B cell (primary cell): ENCODE measurements at regions not wholly inside any gene's neighbourhood (a gene's known extent, or its start where the extent isn't known, plus 50 kb on each side); places are given as distances from the start of the nearest gene placed in this dataset.

ENCODE experiments used
- ATAC-seq: fragments of 200-7000 bp; cut with Tn5 transposase; one replicate; pipeline ENCODE4 v1.10.0; 2021; ENCODE audit warnings: low read depth, mild to moderate bottlenecking, moderate number of reproducible peaks, moderate library complexity
- CTCF ChIA-PET: fragments of 350-600 bp; sonication (Branson Sonifier 250); formaldehyde crosslinking; loops from one replicate; lab custom pipeline; 2021; ENCODE audit warnings: antibody characterized with exemption, inconsistent platforms; lab: Charles Lee
- POLR2A ChIA-PET: fragments of 350-600 bp; sonication (Branson Sonifier 250); formaldehyde crosslinking; loops from one replicate; lab custom pipeline; 2021; ENCODE audit warnings: antibody characterized with exemption; lab: Charles Lee
- DNase-seq: peaks from one replicate; pipeline ENCODE4 v3.0.0; 2013
- H2AFZ ChIP-seq: 2 replicates; pipeline ENCODE4 v1.6.1; 2012; ENCODE audit warnings: mild to moderate bottlenecking, low read depth, low read length; ENCODE audit not compliant: insufficient read depth, poor library complexity, severe bottlenecking
- H3K27ac ChIP-seq, 2 donors: 1 replicate in 1 of 2; 2 replicates in 1 of 2; pipeline ENCODE4 v1.5.1; 2012 to 2013; ENCODE audit warnings: low read length in 2 of 2, mild to moderate bottlenecking in 2 of 2, moderate library complexity in 1 of 2
- H3K27me3 ChIP-seq, 4 experiments: fragments of 200-600 bp in 1 of 4; sonication (generic) in 1 of 4; replicated peaks in 1 of 4; 1 replicate in 2 of 4; 2 replicates in 2 of 4; pipeline versions ENCODE4 v1.6.1 to v1.7.0; 2013 to 2016; ENCODE audit warnings: low read length in 3 of 4, mild to moderate bottlenecking in 2 of 4, mixed read lengths in 1 of 4, moderate library complexity in 1 of 4; ENCODE audit not compliant: insufficient read depth in 4 of 4, control insufficient read depth in 3 of 4; ENCODE audit errors: control extremely low read depth in 1 of 4
- H3K36me3 ChIP-seq, 2 experiments: replicated peaks in 1 of 2; 1 replicate in 1 of 2; 2 replicates in 1 of 2; pipeline versions ENCODE4 v1.6.1 to v1.7.1; 2013; ENCODE audit warnings: low read length in 1 of 2; ENCODE audit not compliant: insufficient read depth in 2 of 2, control insufficient read depth in 1 of 2; ENCODE audit errors: control extremely low read depth in 1 of 2, extremely low read depth in 1 of 2
- H3K4me1 ChIP-seq, 2 donors: fragments of 200-600 bp in 1 of 2; sonication (generic) in 1 of 2; 1 replicate in 1 of 2; 2 replicates in 1 of 2; pipeline versions ENCODE4 v1.5.1 to v1.6.1; 2013 to 2017; ENCODE audit warnings: low read length in 2 of 2; ENCODE audit not compliant: control insufficient read depth in 2 of 2, insufficient read depth in 2 of 2
- H3K4me2 ChIP-seq: replicated peaks from 2 replicates; pipeline ENCODE3; 2012; ENCODE audit warnings: mild to moderate bottlenecking, low read depth, low read length; ENCODE audit not compliant: poor library complexity, severe bottlenecking
- H3K4me3 ChIP-seq, 5 experiments: fragments of 200-600 bp in 1 of 5; sonication (generic) in 1 of 5; 1 replicate in 3 of 5; 2 replicates in 2 of 5; pipeline versions ENCODE4 v1.5.1 to v1.7.0; 2011 to 2016; ENCODE audit warnings: low read length in 4 of 5, mild to moderate bottlenecking in 4 of 5, low read depth in 2 of 5, control low read depth in 1 of 5, moderate library complexity in 1 of 5; ENCODE audit not compliant: insufficient read depth in 1 of 5; ENCODE audit errors: control extremely low read depth in 1 of 5, extremely low read depth in 1 of 5
- H3K79me2 ChIP-seq: fragments of 200-600 bp; sonication (generic); one replicate; pipeline ENCODE4 v1.6.0; 2016; ENCODE audit warnings: low read length; ENCODE audit not compliant: control insufficient read depth, insufficient read depth
- H3K9ac ChIP-seq: fragments of 200-600 bp; sonication (generic); 2 replicates; pipeline ENCODE4 v1.6.1; 2017; ENCODE audit warnings: mild to moderate bottlenecking, low read length, moderate library complexity
- H3K9me3 ChIP-seq, 3 donors: one replicate each; pipeline versions ENCODE4 v1.6.1 to v1.7.1; 2013; ENCODE audit warnings: low read length in 2 of 3; ENCODE audit not compliant: control insufficient read depth in 2 of 3, insufficient read depth in 1 of 3; ENCODE audit errors: control extremely low read depth in 1 of 3
- H4K20me1 ChIP-seq: 2 replicates; pipeline ENCODE4 v1.6.0; 2012; ENCODE audit warnings: mild to moderate bottlenecking, low read length; ENCODE audit not compliant: insufficient read depth, control insufficient read depth, poor library complexity, severe bottlenecking
- H3K27ac Mint-ChIP-seq: one replicate; pipeline ENCODE4 v1.8.0; 2021; ENCODE audit warnings: mixed read lengths
- H3K27me3 Mint-ChIP-seq: one replicate; pipeline ENCODE4 v1.8.0; 2021; ENCODE audit warnings: mixed read lengths
- H3K4me1 Mint-ChIP-seq: one replicate; pipeline ENCODE4 v1.8.0; 2021; ENCODE audit warnings: mixed read lengths
- H3K4me3 Mint-ChIP-seq: one replicate; pipeline ENCODE4 v1.8.0; 2021; ENCODE audit warnings: mixed read lengths
- H3K9me3 Mint-ChIP-seq: one replicate; pipeline ENCODE4 v1.8.0; 2022; ENCODE audit warnings: mixed read lengths; ENCODE audit not compliant: insufficient read depth
- EZH2 ChIP-seq: IDR thresholded peaks from 2 replicates; pipeline ENCODE4 v1.6.1; 2012; ENCODE audit warnings: borderline replicate concordance, low read depth, mild to moderate bottlenecking, moderate library complexity, low read length; ENCODE audit not compliant: insufficient read depth, poor library complexity, severe bottlenecking
- WGBS: methylation state at CpG from one replicate; pipeline ENCODE4 v1.1.5; 2013; ENCODE audit warnings: missing lambda C conversion rate; ENCODE audit not compliant: insufficient coverage; 5-methylcytosine and 5-hydroxymethylcytosine counted together
- intact Hi-C: fragments of 100-400 bp; cut with micrococcal nuclease; formaldehyde crosslinking; loops from one replicate; pipeline ENCODE4 v1.10.0; 2022
- TF ChIP-seq, protein P1 (sequence below): fragments of 200-600 bp; IDR thresholded peaks from one replicate; pipeline ENCODE4 v1.8.0; 2022; ENCODE audit warnings: antibody characterized with exemption, mild to moderate bottlenecking

DNA sequence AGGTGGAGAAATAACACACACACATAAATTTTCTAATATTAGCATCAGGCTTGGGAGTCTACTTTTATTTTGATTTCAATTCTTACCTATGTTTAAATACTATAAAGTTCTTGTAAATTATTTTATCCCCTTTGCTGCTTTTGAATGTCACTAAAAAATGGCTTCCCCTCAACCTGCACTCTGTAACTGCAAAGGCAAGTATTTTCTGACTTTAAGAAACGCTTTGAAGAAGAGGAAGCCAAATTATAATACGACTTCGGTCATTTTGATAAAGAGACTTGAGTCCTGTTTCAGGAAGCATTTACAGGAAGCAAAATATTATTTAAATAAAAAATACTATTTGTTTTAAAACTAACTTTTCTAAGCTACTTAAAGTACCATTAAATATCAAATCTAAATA is 627.7 kb upstream of the AGTR1 start:
- Mint-ChIP-seq H3K27ac (no peak overlapping the region), H3K4me1 (no peaks in the 10 kb centered on the region), H3K27me3 (no peaks in the 10 kb centered on the region), H3K9me3 (no peaks in the 10 kb centered on the region), H3K4me3 (no peak overlapping the region)
- Histone ChIP-seq H4K20me1 (no peaks in the 10 kb centered on the region), H3K27ac (no peak overlapping the region), H3K4me2 (no peak overlapping the region), H3K4me3 (no peak overlapping the region), H3K79me2 (no peaks in the 10 kb centered on the region), H3K4me1 (no peaks in the 10 kb centered on the region), H2AFZ (no peak overlapping the region), H3K9me3 (no peaks in the 10 kb centered on the region), H3K36me3 (no peaks in the 10 kb centered on the region), H3K27me3 (no peaks in the 10 kb centered on the region), H3K9ac (no peak overlapping the region)
- intact Hi-C loops: no loop called here
- TF ChIP-seq EZH2: no peak
- TF ChIP-seq, protein P1, sequence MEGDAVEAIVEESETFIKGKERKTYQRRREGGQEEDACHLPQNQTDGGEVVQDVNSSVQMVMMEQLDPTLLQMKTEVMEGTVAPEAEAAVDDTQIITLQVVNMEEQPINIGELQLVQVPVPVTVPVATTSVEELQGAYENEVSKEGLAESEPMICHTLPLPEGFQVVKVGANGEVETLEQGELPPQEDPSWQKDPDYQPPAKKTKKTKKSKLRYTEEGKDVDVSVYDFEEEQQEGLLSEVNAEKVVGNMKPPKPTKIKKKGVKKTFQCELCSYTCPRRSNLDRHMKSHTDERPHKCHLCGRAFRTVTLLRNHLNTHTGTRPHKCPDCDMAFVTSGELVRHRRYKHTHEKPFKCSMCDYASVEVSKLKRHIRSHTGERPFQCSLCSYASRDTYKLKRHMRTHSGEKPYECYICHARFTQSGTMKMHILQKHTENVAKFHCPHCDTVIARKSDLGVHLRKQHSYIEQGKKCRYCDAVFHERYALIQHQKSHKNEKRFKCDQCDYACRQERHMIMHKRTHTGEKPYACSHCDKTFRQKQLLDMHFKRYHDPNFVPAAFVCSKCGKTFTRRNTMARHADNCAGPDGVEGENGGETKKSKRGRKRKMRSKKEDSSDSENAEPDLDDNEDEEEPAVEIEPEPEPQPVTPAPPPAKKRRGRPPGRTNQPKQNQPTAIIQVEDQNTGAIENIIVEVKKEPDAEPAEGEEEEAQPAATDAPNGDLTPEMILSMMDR: no peak
- no CpG with 5 or more reads among the region's 3 CpGs for WGBS
- ATAC-seq (no peak), DNase-seq (no peak)
- CTCF ChIA-PET: no interaction called here
- POLR2A ChIA-PET: no interaction called here

DNA sequence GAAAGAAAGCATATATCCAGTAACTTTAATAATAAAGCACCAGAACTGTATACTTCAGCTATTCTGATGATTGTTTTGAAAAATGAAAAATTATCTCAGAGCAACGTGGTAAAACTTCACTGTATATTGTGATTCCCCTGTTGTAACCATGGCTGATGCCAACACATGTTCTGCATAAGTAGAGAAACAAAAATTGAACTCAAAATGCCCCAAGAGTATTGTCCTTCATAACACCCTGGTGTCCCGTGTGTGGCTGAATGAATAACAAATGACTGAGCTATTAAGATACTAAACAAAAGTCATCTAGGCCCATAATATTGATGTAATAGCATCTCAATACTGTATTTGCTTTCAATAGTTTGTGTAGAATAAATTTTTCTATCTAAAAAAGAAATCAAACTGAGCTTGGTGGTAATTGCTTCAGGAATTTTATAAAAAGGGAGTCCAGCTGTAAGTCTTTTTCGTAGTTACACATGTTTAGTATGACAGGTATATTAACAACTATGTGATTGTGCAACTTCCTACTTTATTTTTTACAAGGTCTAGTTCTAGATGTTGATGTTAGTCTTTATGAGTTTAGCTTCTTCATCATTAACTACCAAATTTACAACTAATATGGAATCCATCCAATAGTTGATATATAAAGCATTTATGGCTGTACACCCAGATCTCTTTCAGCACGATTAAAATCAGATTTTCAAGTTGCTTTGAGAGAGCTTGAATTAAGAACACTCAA is 623.8 kb upstream of the AGTR1 start:
- Histone ChIP-seq H3K4me1 (no peaks in the 10 kb centered on the region), H3K4me3 (no peak overlapping the region), H3K27ac (no peak overlapping the region), H3K4me2 (no peak overlapping the region), H3K36me3 (no peaks in the 10 kb centered on the region), H3K27me3 (no peaks in the 10 kb centered on the region), H2AFZ (no peak overlapping the region), H3K79me2 (no peaks in the 10 kb centered on the region), H3K9me3 (no peaks in the 10 kb centered on the region), H4K20me1 (no peaks in the 10 kb centered on the region), H3K9ac (no peak overlapping the region)
- no CpG with 5 or more reads among the region's 4 CpGs for WGBS
- ChIA-PET CTCF (no interaction called here), POLR2A (no interaction called here)
- Mint-ChIP-seq H3K4me3 (no peak overlapping the region), H3K4me1 (no peaks in the 10 kb centered on the region), H3K27ac (no peak overlapping the region), H3K9me3 (no peaks in the 10 kb centered on the region), H3K27me3 (no peaks in the 10 kb centered on the region)
- ATAC-seq (no peak), DNase-seq (no peak)
- intact Hi-C loops: no loop called here
- no peak for TF ChIP-seq EZH2
